ENCODE measurements at regions not wholly inside any gene's neighbourhood (a gene's known extent, or its start where the extent isn't known, plus 50 kb on each side); places are given as distances from the start of the nearest gene placed in this dataset.

DNA sequence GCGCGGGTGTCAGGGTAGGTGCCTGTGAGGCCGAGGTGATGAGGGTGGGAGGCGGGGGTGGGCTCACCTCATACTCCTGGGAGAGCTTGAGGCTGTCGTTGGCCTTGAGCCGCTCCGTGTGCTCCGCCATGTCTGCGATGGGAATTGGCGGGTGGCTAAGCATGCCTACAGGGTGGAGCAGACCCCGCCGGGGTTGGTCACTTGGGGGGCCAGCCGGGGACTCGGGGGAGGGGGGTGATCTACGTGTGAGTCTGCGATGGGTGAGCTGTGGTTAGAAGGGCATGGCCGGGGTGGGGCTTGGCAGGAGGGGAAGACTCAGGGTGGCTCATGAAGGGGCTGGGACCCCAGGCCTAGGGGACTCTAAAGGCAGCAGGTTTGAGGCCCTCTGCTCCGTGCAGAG is 125.2 kb downstream of the PTPRS start:
- TF ChIP-seq, protein P1, sequence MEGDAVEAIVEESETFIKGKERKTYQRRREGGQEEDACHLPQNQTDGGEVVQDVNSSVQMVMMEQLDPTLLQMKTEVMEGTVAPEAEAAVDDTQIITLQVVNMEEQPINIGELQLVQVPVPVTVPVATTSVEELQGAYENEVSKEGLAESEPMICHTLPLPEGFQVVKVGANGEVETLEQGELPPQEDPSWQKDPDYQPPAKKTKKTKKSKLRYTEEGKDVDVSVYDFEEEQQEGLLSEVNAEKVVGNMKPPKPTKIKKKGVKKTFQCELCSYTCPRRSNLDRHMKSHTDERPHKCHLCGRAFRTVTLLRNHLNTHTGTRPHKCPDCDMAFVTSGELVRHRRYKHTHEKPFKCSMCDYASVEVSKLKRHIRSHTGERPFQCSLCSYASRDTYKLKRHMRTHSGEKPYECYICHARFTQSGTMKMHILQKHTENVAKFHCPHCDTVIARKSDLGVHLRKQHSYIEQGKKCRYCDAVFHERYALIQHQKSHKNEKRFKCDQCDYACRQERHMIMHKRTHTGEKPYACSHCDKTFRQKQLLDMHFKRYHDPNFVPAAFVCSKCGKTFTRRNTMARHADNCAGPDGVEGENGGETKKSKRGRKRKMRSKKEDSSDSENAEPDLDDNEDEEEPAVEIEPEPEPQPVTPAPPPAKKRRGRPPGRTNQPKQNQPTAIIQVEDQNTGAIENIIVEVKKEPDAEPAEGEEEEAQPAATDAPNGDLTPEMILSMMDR (IDR thresholded peaks at IDR 0.05), result no peak
- TF ChIP-seq POLR2A (IDR thresholded peaks at IDR 0.05), result no peak

Measured in transverse colon (tissue), 3 donors.